GM12874 (cell line): ENCODE measurements at regions not wholly inside any gene's neighbourhood (a gene's known extent, or its start where the extent isn't known, plus 50 kb on each side); places are given as distances from the start of the nearest gene placed in this dataset.
A peak's percentile ranks its signal among the peaks of the same experiment; 100 is the strongest.

ENCODE experiments used
- CTCF ChIP-seq: IDR thresholded peaks from 2 replicates; pipeline ENCODE4 v1.5.1; 2011; ENCODE audit warnings: low read depth, mild to moderate bottlenecking, control low read depth, low read length, moderate library complexity; ENCODE audit not compliant: insufficient read depth

GRCh38 chr7:88576720-88577119, 182.8 kb upstream of the ZNF804B start:
- no peak for TF ChIP-seq CTCF

- no peak for TF ChIP-seq CTCF
These were observed 193.3 kb upstream of the ZNF804B start for GRCh38 chr7:88566162-88566729.

DNA sequence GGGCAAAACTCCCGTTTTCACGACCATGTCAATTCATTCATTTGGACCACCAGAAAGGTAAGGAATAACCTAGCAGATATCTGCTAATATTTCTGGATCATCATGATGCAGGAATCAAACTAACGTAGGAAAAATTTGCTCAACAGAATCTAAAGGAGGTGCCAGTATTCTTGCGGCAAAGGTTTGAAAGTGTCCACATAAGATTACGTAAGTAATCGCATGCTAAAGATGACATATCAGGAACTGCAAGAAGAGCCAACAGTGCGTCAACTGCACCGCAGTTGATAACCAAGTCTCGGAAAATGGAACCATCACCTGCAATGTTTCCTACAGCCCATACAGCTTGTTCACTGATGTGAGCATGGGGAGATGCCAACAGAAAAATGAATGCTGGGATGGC, 194.1 kb upstream of the ZNF804B start:
- no peak for TF ChIP-seq CTCF

DNA sequence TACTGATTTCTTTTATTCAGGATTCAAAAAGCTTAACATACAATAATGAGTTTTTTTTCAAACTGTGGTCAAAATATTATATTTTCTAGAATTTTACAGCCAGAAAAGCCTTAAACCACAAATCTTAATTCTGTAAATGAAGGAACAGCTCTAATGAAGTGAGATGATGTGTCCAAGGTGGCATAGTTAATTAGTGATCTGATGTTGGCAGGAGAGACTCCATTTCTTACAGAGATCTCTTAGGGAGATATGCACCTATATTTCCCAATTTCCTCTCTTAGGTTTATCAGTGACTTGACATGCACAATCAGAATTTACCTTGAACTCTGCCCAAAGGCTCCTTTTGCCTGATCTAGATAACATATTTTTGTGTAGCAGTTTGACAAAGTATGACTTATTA, 211.1 kb upstream of the ZNF804B start:
- no peak for TF ChIP-seq CTCF

GRCh38 chr7:88546808-88547207, 212.7 kb upstream of the ZNF804B start:
- TF ChIP-seq CTCF, result peak; percentile 52

GRCh38 chr7:88545663-88546062, 213.8 kb upstream of the ZNF804B start:
- TF ChIP-seq CTCF, result no peak

GRCh38 chr7:88540012-88540411, 219.5 kb upstream of the ZNF804B start:
- no peak for TF ChIP-seq CTCF

DNA sequence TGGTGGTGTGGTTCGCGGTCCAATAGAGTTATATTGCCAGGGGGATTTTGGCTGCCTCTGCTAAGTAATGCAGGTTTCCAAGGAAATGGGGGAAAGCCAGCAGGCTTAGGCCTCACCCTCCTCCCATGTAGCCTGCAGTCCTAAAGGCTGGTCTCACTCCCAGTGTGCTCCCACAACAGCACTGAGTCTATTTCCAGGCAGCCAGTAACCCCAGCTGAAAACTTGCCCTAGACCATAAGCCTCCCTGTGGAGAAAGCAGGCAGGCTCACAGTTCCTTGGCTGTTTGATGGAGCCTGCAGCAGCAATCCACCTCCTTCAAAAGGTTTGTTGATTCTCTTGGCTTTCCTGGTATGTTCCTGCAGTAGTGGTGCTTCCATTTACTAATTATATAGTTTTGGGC, 220.0 kb upstream of the ZNF804B start:
- TF ChIP-seq CTCF, result no peak
